ENCODE measurements at regions not wholly inside any gene's neighbourhood (a gene's known extent, or its start where the extent isn't known, plus 50 kb on each side); places are given as distances from the start of the nearest gene placed in this dataset.

DNA sequence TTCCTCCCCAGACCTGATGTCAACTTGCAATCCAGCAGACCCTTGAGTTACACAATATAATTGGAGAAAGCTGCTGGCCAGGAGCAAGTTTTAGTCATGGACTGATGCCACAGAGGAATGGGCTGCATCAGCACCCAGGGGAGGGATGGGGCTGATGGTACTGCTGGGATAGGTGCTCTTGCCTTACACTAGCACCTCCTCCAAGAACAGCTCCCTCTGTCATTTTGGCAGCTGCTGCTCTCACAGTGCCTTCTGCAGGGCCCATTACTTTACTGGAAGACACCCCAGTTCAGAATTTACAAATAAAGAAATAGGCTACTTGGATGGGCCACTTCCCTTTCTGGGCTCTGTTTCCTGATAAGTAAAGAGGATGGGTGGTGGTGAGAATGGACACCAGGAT lies 85.3 kb upstream of the RORA start:
- intact Hi-C loops (cut with micrococcal nuclease) (no loop called here), dilution Hi-C loops (cut with HindIII; ENCODE audit: low sequenced_read_pairs, unreplicated experiment) (no loop called here), in situ Hi-C loops (cut with MboI; ENCODE audit: low sequenced_read_pairs) (no loop called here)
- BruUV-seq (replicated peaks): no TSS peak
- Histone ChIP-seq H3K27ac (ENCODE audit: insufficient read depth, low read length) (no peak overlapping the region), H3K27me3 (ENCODE audit: control insufficient read depth, insufficient read depth, low read length) (no peaks in the 10 kb centered on the region), H3K36me3 (ENCODE audit: control insufficient read depth, insufficient read depth, low read length) (no peaks in the 10 kb centered on the region), H3K9ac (ENCODE audit: low read depth, low read length) (no peak overlapping the region), H4K5ac (ENCODE audit: low read depth, low read length) (no peak overlapping the region), H3K23ac (ENCODE audit: low read depth, low read length) (no peak overlapping the region), H4K8ac (ENCODE audit: low read depth in 2 of 2, low read length in 2 of 2) (no peak overlapping the region), H2AK5ac (ENCODE audit: low read depth, low read length) (no peak overlapping the region), H2BK5ac (ENCODE audit: low read depth, low read length, poor library complexity, severe bottlenecking) (no peak overlapping the region), H3K14ac (replicated peaks; ENCODE audit: low read depth, low read length) (no peak overlapping the region), H3K79me1 (ENCODE audit: low read depth in 1 of 2, low read length in 2 of 2) (no peaks in the 10 kb centered on the region), H3K9me3 (ENCODE audit: control insufficient read depth, insufficient read depth, low read length) (no peaks in the 10 kb centered on the region), H2BK120ac (ENCODE audit: low read depth, low read length) (no peak overlapping the region), H2AFZ (replicated peaks; ENCODE audit: low read length, poor library complexity) (no peak overlapping the region), H2BK15ac (ENCODE audit: low read depth, low read length) (no peak overlapping the region), H3K4me2 (ENCODE audit: low read depth, low read length) (no peak overlapping the region), H3K4me1 (ENCODE audit: control insufficient read depth, insufficient read depth, low read length) (no peaks in the 10 kb centered on the region), H3K18ac (ENCODE audit: low read depth, low read length) (no peak overlapping the region), H3K4me3 (ENCODE audit: insufficient read depth, low read depth, low read length) (no peak overlapping the region), H4K91ac (ENCODE audit: insufficient read depth, low read depth, low read length) (no peak overlapping the region), H4K20me1 (ENCODE audit: insufficient read depth, low read length) (no peaks in the 10 kb centered on the region), H3K4ac (ENCODE audit: low read depth, low read length) (no peak overlapping the region), H3K56ac (ENCODE audit: extremely low read depth, insufficient read depth, low read length) (no peak overlapping the region), H2BK20ac (ENCODE audit: low read depth, low read length) (no peak overlapping the region), H2AK9ac (replicated peaks; ENCODE audit: low read depth, low read length, poor library complexity) (no peak overlapping the region), H3K9me1 (ENCODE audit: insufficient read depth, low read length) (no peaks in the 10 kb centered on the region)
- ChIA-PET POLR2A (ENCODE audit: unreplicated experiment) (no interaction called here), CTCF (no interaction called here)
- no peak for DNase-seq
- no peak for ATAC-seq (ENCODE audit: low read depth)
- TF ChIP-seq RCOR1 (IDR thresholded peaks at IDR 0.05; ENCODE audit: insufficient replicate concordance, low read length): no peak
